ENCODE measurements at regions not wholly inside any gene's neighbourhood (a gene's known extent, or its start where the extent isn't known, plus 50 kb on each side); places are given as distances from the start of the nearest gene placed in this dataset.
"Not testable (repeated sequence)": the region's sequence is repeated elsewhere in the genome, so short reads cannot be mapped to it uniquely, and the experiment has no call there.

DNA sequence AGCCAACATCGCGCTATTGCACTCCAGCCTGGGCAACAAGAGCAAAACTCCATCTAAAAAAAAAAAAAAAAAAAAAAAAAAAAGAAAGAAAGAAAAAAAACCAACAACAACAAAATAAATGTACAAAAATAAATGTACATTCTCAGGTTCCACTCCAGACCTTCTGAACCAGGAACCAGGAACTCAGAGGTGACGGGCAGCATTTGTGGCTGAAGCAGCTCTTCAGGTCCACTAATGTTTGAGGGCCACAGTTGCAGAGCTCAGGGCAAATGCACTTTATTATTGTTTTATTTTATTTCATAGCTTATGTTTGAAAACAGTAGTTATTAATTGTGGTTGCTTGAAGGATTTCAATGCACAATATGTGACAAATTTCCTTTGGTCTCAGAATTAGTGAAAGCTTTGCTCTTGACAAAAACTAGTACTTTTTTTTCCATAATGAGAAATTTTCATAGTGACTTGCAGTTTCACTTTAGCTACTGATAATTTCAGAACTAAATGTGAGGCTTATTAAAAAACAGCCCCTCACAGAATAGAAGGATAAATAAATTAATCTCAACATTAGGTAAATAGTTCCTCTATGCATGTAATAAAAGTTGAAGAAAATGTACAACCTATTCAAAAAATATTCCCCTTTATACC, 378.4 kb upstream of the SPHKAP start:
- DNase-seq, result no peak

- no peak for DNase-seq
Measured at GRCh38 chr2:228556717-228557116, 375.2 kb upstream of the SPHKAP start.

DNA sequence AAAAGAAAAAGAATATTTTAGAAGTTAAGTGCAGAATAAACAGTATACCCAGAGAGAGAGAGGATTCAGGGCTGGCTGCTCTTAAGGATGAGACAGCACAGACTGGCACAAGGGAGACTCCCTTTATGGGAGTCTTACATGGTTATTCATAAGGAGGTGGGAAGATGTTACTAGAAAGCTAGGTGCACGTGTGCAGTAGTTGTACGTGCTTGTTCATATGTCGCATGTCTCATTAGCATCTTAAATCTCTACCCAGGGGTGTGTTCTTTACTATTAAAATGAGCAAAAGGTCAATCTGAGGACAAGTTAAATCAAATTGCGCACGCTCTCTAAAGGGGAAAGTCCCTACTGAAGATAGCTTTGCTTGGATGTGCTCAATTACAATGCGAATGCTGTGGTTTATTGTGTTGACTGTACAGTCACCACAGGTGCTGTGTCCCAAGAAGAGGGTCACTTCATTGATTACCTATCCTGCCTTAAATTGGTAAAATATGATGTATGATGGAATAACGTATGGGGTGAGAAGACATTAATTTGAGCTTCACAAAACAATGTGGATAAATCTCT, 368.0 kb upstream of the SPHKAP start:
- no peak for DNase-seq

- DNase-seq, result no peak
Measured at GRCh38 chr2:228548230-228548629, 366.7 kb upstream of the SPHKAP start.

DNA sequence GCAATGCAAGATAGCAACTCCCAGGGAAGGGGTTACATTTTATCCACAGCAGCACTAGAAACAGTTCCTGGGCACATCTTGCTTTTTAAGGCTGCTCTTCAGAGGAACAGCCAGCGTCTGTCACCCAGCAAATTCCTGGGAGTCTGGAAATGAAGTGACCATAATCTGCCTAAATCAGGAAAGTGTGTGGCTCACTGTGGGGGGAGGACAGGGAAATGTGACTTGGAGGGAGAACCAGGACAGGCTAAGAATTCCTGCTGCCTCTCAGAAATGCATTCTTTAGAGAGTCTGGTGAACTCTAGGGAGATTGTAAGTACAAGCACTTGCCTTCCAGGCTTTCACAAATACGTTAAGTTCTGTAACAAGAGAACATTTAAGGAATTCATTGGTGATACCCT, 364.3 kb upstream of the SPHKAP start:
- DNase-seq, result no peak

DNA sequence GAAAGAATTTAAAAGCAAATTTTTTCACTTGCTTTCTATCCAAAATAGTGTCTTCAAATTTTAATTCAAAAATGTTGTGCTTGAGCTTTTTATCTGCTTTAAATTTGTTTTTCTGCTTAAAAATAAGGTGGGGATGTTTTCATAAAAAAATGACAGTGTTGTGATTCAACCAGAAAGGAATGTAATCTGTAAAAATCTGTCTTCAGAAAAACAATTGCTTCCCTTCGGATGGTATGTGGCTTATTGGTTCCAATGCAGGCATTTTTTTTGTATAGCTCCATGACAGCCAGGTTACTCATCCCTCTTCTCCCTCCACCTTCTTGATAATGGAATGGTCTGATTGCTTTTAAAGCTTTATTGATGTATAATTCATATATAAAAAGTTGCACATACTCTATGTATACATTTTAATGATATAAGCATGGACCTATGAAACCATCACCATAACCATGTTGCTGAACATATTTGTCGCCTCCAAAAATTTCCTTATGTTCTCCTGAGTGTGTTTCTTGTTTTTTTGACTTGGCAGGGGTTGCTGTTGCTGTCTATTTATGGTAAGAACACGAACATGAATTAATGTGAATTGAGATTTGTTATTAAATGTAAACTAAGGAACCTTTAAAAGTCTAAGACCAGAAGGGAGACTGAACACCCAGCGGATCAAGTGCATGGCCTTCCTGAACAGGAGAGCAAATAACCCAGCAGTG, 363.7 kb upstream of the SPHKAP start:
- DNase-seq, result no peak

GRCh38 chr2:228543117-228543516, 361.6 kb upstream of the SPHKAP start:
- DNase-seq, result no peak

DNA sequence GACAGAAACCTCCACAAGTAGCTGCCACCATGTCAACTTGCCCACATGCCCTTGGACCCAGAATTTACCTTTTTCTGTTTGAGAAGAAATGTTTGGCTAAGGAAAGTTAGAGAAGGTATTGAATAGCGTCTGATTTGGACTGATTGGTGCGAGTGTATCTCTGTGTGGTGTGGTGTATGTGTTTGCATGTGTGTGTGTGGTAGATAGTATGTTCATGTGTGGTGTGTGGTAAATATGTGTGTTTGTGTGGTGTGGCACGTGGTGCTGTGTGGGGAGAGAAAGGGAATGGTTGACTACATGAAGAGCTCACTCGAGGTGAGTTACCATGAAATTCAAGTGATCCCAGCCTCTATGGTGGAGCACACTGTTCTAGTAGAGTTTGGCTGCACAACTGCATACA, 360.8 kb upstream of the SPHKAP start:
- DNase-seq, result no peak

DNA sequence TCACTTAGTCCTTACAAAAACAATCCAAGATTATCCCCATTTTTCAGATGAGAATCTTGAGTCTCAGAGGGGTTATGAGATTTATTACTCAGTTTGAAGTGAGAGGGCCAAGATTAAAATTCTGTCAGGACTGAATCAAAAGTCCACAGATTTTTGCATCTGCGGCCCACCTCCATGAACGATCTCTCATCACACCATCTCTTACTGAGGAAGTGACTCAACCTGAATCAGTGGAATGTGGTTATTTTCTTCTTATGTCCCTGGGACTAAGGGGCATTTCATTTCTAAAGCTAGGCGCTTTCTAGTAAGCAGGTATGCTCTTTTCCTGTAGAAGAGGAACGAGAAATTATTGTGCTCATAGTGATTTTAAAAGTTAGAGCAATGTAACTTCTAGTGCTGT, 360.3 kb upstream of the SPHKAP start:
- DNase-seq, result no peak

- DNase-seq, result no peak
Measured at GRCh38 chr2:228540976-228541375, 359.5 kb upstream of the SPHKAP start.

DNA sequence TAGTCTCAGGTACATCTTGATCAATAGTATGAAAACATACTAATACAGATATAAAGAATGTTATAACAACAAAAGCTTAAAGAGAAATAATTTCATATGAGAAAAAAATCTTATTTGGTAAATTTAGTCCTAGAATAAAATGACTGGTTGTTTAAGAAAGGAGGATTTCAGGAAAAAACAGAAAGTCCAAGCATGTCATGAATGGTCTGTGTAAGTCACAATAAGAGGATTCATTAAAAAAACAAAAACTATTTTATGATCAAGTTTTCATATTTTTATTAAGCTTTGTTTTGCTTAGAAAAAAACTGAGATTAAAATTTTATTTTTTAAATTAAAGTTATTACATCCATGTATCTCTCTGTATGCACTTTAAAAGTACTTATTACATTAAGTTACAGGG, 353.9 kb upstream of the SPHKAP start:
- DNase-seq, result no peak

- no peak for DNase-seq
Measured at GRCh38 chr2:228533156-228533555, 351.7 kb upstream of the SPHKAP start.

GRCh38 chr2:228532233-228532632, 350.7 kb upstream of the SPHKAP start:
- DNase-seq, result no peak

DNA sequence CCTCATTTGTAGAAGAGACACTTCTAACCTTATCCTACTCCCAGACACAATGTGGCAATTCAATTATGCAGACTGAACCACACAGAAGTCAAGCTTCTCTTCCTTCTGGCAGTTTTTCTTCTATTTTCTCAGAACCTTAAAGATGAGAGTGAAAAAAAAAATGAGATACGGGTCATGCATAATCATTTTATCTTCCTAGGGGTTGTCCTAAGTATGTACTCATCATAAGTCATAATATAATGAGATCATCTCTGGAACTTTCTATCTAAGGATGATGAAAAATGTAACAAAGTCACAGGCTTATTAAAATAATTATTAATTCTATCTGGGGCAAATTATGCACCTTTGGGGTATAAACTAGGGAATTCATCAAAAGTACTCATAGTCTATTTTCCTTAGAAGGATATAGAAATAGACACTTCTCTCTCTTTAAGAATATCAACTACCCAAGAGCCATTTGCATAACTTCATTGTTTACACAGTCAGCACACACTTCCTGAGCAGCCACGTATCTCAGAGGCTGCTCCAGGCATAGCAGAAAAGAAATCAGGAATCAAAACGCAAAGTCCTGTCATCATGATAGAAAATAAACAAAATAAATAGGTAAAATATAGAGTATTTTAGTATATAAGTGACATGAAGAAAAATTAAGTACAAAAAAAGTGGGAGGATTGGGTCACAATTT, 345.9 kb upstream of the SPHKAP start:
- DNase-seq, result no peak

DNA sequence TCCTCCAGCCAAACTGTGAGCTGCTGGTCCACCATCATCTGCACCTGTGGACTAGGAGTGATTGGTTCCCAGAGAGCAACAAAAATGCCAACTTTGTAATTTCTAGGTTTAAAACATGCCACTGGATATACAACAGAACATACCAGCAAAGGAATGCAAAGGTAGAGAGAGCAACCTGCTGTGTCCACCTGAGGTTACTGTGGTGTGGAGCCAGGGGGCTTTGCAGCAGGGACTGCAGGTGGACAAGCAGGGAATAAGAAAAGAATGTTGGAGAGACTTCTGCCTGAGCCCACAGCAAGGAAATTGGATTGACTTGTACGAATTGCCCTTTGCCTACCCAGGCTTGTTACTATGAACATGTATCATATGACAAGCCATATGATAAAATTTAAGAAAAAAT, 345.2 kb upstream of the SPHKAP start:
- no peak for DNase-seq

- DNase-seq, result no peak
Measured at GRCh38 chr2:228522977-228523376, 341.5 kb upstream of the SPHKAP start.

- no peak for DNase-seq
Measured at GRCh38 chr2:228522276-228522675, 340.8 kb upstream of the SPHKAP start.

GRCh38 chr2:228519561-228519960, 338.1 kb upstream of the SPHKAP start:
- no peak for DNase-seq

GRCh38 chr2:228516019-228516418, 334.5 kb upstream of the SPHKAP start:
- DNase-seq, result no peak

GRCh38 chr2:228513480-228513879, 332.0 kb upstream of the SPHKAP start:
- DNase-seq, result not testable (repeated sequence)

- no peak for DNase-seq
Measured at GRCh38 chr2:228509021-228509420, 327.5 kb upstream of the SPHKAP start.

DNA sequence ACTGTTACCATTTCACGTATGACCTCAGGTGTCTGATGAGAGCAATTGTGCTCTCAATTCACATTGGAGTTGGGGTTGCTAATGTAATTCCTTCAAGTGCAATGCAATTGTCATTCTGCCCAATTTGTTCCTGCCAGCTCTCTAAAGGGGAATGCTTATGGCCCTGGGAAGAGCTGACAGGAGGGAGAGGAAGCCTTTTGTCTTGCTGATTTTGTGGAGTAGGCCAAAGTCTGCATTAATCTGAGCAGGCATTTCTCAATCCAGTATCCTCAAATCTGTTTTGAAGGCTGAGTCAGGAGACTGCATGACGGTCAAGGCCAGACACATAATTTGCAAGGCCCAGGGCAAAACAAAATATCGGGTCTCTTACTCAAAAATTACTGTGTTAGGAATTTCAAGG, 326.4 kb upstream of the SPHKAP start:
- DNase-seq, result no peak

DNA sequence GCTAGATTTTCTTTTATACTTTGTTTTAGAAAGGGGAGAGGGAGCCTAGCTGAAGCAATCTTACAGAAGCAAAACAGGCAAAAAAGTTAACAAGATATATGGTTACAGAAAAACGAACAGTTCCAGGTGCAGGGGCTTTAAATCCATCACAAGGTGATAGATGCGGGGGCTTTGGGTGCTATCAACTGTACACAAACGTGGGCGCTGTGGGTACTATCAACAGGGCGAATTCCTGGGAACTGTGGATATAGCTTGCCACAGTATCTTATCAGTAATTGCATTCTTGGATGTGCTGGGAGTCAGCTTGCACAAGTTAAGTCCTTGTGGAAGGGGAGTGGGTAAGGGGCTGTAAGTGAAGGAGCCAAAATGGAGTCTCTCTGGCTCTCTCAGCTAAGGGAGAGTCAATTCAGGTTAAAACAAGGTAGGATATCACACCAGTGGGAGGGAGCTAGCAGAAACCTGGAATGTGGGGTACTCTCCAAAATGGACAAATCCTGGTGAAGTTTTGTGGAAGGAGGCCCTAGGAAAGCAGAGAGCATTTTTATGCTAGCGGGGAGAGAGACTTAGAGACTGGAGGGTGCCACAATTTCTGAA, 325.8 kb upstream of the SPHKAP start:
- DNase-seq, result no peak

DNA sequence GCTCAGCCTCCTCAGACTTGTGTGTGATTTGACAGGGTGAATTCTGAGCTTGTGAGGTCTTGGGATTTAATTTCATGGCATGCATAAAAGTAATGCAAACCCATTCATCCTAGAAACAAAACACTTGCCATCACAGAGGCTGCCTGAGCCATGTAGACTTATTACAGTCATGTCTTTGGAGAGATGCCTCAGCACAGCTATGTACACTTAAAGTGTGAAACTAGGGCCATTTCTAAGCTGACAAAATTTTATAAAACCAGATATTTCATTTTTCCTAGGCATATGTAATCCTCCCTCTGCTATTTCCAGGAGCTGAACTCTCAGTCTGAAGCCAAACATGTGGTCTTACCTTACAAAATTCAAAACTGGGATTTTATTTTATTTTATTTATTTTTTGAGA, 322.2 kb upstream of the SPHKAP start:
- DNase-seq, result no peak
